Stimulated activated CD4-positive, alpha-beta T cell treated with anti-CD3 and anti-CD28 coated beads, Interleukin-4, amount 100 ng/mL, for 48 hours (primary cell): ENCODE measurements at regions not wholly inside any gene's neighbourhood (a gene's known extent, or its start where the extent isn't known, plus 50 kb on each side); places are given as distances from the start of the nearest gene placed in this dataset.
"Not testable (repeated sequence)": the region's sequence is repeated elsewhere in the genome, so short reads cannot be mapped to it uniquely, and the experiment has no call there.

ENCODE experiments used
- DNase-seq, 2 donors: peaks; one replicate each; pipeline ENCODE4 v3.0.0-alpha.2; 2020; ENCODE audit warnings: low read depth in 2 of 2

DNA sequence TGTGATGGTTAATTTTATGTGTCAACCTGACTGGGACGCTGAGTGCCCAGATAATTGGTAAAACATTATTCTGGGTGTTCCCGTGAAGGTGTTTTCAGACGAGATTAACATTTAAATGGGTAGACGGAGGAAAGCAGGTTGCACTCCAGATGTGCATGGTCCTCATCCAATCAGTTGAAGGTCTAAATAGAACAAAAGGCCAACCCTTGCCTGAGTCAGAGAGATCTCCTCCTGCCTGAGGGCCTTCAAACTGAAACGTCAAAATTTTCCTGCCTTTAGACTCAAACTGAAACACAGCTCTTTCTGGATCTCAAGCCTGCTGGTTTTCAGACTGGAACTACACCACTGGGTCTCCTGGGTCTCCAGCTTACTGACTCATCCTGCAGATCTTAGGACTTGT, 73.5 kb downstream of the NPIPA8 start:
- DNase-seq: not testable (repeated sequence)

DNA sequence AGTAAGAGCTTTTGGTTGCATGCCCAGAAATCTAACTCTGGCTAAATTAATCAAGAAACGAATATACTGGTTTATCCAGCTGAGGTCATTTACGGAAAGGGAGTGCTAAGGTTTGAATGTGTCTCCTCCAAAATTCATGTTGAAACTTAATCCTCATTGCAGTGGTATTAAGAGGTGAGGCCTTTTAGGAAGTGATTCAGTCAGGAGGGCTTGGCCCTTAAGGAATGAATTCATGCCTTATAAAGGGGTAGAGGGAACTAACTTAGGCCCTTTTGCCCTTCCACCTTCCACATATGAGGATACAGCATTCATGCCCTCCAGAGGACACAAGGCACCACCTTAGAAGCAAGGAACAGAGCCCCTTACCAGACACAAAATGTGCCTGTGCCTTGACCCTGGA, 74.7 kb downstream of the NPIPA8 start:
- DNase-seq: not testable (repeated sequence)

DNA sequence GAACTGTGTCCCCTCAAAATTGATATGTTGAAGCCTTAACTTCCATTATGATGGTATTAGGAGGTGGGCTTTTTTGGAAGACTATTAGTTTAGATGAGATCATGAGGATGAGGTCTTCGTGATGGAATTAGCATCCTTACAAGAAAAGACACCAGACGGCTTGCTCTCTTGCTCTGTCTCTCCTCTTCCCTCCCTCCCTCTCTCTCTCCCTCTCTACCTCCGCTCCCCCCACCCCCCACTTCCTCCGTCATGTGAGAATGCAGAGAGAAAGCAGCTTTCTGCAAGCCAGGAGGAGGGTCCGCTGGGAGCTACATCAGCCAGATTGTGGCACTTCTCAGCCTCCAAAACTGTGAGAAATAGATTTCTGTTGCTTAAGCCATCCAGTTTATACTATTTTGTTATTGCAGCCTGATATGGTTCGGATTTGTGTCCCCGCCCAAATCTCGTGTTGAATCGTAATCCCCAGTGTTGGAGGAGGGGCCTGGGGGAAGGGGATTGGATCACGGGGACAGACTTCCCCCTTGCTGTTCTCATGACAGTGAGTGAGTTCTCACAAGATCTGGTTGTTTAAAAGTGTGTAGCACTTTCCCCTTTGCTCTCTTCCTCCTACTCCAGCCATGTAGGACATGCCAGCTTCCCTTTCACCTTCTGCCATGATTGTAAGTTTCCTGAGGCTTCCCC, 76.9 kb downstream of the NPIPA8 start:
- not testable (repeated sequence) for DNase-seq

DNA sequence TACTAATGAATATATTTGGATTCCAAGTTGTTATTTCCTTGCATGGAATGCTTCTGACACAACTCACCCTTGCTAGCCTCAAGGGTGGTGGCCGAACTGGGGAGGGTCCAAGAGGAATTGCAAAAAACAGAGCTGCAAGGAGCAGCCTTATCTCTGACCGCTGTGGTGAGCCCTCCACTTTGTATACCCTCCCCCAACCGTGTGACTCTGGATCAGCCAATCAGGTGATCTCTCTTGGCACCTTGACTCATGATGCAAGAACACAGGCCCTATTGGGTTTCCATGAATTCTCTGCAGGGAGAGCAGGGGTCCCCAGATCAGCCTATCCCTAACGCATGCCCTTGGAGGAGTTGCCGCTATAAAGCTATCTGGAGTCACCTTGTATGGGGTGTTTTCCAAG, 83.6 kb downstream of the NPIPA8 start:
- DNase-seq: not testable (repeated sequence)

- DNase-seq: not testable (repeated sequence)
Measured at GRCh38 chr16:18230505-18230904, 106.0 kb downstream of the NPIPA8 start.

DNA sequence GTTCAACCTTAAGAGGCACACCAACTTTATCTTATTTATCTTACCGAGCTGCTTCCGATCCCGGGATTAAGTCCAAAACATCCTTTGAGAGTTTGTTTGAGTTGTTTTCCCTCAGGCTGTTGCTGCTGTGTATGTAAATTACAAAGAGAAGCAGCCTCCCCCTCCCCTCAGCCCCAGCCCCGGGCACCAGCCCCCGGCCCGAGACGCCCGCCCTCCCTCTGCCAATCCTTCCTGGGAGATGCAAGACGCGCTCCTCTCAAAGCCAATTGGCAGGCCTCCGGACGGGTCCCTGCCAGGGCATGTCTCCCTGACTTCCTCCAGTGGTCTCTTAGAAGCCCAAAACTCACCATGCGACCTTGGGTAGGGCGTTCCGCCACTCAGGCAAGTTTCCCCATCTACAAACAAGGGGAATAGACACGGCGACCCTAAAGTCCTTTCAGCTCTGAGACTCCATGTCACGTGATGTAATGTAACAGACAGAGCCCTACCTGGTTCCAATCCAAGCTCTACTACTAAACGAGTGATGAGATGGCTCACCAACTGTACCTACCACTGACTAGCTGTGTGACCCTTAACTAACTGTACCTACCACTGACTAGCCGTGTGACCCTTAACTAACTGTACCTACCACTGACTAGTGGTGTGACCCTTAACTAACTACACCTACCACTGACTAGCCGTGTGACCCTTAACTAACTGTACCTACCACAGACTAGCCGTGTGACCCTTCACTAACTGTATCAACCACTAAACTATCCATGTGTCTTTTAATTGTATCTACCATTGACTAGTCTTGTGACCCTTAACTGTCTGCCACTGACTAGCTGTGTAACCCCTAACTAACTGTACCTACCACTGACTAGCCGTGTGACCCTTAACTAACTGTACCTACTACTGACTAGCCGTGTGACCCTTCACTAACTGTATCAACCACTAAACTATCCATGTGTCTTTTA, 114.2 kb downstream of the NPIPA8 start:
- not testable (repeated sequence) for DNase-seq

DNA sequence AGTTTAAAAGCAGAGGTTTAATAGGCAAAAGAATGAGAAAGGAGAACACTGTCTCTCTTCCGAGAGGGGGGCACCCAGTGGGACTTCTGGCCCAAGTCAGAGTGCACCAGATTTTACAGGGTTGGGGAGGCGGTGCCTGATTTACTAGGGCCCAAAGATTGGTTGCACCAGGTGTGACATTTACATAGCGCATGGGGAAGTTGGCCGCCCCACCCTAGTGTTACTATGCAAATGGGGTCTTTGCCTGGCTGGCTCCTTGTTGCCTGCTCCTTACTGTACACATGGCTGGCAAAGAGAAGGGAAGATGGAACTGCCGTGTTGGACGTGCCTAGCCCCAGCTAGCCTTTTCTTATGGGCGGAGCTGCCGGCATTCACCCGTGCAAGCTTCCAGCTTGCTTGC, 118.8 kb downstream of the NPIPA8 start:
- DNase-seq: not testable (repeated sequence)

DNA sequence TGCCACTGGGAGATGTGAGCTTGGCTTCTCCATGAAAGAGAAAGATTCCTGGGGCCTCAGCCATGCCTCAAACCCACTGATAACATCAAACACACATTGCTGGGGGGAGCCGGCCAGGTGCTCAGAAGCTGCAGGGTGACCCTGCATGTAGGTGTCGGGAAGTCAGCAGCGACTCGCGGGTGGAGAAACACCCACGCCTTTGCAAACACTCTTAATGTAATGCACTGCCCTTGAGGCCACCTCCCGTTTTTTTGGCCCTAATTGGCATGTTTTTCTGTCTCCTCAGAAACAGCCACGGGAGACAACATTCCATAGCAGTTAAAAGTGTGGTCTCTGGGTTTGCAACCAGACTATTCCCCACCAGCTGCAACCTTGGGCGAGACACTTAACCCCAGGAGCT, 119.7 kb downstream of the NPIPA8 start:
- DNase-seq: not testable (repeated sequence)

- not testable (repeated sequence) for DNase-seq
Measured at GRCh38 chr16:18213810-18214209, 122.7 kb downstream of the NPIPA8 start.

DNA sequence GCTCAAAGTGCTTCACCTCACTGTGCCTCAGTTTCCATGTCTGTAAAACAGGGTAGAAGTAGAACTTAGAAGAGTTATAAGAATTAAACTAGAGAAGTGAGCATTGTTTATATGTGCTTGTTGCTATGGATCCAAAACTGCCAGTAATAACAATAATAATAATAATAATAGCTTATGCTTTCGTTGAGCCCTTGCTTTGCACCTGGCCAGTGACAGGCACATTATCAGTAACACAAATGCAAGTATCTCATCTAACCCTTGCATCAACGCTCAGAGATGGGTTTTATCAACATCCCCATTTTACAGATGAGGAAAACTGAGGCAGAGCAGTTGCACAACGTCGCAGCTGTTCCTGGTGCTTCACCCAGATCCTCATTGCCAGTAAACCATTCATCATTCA, 125.0 kb downstream of the NPIPA8 start:
- DNase-seq: not testable (repeated sequence)

- DNase-seq: not testable (repeated sequence)
Measured at GRCh38 chr16:18204786-18205185, 131.8 kb downstream of the NPIPA8 start.

DNA sequence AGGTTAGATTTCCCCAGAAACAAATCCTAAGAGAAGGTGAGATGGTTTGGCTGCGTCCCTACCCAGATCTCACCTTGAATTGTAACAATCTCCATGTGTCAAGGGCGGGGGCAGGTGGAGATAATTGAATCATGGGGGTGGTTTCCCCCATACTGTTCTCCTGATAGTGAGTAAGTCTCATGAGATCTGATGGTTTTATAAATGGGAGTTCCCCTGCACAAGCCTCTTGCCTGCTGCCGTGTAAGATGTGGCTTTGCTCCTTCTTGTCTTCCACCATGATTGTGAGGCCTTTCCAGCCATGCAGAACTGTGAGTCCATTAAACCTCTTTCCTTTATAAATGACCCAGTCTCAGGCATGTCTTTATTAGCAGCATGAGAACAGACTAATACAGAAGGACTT, 132.2 kb downstream of the NPIPA8 start:
- DNase-seq: not testable (repeated sequence)

- DNase-seq: not testable (repeated sequence)
Measured at GRCh38 chr16:18201511-18201910, 135.0 kb downstream of the NPIPA8 start.

DNA sequence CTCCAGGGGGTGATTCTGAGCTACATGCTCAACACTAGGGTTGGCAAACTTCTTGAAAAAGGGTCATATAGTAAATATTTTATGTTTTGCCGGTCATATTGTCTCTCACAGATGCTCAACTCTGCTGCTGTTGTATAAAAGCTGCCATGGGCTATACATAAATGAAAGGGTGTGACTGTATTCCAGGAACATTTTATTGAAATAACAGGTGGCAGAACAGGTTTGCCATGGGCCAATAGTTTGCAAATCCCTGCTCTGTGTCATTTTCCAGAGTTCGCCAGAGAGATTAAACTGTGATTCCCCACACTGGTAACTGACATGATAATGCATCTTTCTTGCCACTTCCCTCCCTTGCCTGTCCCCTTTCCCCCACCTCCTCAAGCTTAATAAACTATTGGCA, 144.1 kb downstream of the NPIPA8 start:
- DNase-seq: not testable (repeated sequence)

GRCh38 chr16:18190179-18190578, 146.4 kb downstream of the NPIPA8 start:
- DNase-seq: not testable (repeated sequence)

GRCh38 chr16:18184755-18185154, 151.8 kb downstream of the NPIPA8 start:
- DNase-seq: not testable (repeated sequence)

DNA sequence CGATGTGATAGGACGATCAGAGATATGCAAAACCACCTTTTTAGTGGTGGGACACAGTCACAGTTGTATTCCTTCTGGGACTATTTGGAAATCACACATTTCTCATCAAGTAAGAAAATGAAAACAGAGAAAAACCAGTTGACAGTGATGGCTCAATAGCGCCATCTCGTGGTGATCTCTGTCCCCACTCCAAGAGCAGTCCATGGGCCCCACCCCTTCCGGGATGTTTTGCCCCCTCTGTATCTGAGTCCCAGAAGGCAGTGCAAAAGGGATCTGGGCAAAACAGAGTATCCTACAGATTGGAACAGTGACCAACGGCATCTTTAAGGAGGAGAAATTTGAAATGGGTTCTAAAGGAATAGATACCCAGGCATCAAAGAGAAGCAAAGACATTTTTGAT, 155.5 kb downstream of the NPIPA8 start:
- DNase-seq: not testable (repeated sequence)

- DNase-seq: not testable (repeated sequence)
Measured at GRCh38 chr16:18173945-18174497, 162.5 kb downstream of the NPIPA8 start.

DNA sequence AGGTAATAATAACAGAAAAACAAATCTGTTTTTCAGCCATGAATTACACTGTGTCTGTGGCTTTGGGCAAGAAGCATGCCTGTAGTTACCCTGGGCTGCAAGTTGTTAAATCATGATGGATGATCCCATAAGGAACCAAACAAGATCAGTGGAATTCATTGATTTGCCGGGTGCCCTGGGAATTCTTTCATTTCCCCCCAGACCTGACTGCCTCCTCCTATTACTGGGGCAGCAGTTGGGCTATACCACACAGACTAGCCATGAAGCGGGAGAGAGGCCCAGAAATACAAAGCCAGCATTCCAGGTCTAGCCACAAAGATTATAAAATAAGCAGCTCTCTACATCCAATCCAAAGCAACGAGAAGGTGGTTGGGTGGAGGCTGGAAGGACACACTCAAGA, 174.2 kb downstream of the NPIPA8 start:
- DNase-seq: not testable (repeated sequence)

DNA sequence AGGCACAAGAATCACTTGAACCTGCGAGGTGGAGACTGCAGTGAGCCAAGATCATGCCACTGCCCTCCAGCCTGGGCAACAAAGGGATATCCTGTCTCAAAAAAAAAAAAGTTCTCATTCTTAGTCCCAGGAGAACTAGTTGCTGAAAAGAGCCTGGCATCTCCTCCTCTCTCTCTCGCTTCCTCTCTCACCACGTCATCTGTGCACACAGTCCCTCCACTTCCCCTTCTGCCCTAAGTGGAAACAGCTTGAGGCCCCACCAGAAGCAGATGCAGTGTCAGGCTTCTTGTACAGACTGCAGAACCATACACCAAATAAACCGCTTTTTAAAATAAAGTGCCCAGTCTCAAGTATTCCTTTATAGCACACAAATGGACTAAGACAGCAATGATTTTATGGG, 175.3 kb downstream of the NPIPA8 start:
- not testable (repeated sequence) for DNase-seq

- DNase-seq: not testable (repeated sequence)
Measured at GRCh38 chr16:18159185-18159584, 177.4 kb downstream of the NPIPA8 start.

DNA sequence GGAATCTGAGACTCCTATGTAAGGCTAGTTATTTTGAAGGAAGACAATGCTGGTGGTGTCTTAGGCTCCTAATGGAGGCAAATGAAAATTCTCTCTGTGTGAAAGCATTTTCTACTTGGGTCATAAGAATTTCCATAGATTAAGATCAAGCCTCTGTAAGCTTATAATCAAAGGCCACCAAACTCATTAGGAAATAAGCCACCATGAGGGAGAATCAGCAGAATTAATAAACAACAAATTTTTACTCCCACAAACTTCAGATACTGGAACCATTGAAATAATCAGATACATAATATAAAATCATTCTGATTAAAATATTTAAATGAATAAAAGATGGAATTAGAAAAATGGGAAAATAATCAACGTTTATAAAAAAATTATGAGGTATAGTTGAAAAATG, 178.7 kb downstream of the NPIPA8 start:
- DNase-seq: not testable (repeated sequence)
